ENCODE measurements at regions not wholly inside any gene's neighbourhood (a gene's known extent, or its start where the extent isn't known, plus 50 kb on each side); places are given as distances from the start of the nearest gene placed in this dataset.

DNA sequence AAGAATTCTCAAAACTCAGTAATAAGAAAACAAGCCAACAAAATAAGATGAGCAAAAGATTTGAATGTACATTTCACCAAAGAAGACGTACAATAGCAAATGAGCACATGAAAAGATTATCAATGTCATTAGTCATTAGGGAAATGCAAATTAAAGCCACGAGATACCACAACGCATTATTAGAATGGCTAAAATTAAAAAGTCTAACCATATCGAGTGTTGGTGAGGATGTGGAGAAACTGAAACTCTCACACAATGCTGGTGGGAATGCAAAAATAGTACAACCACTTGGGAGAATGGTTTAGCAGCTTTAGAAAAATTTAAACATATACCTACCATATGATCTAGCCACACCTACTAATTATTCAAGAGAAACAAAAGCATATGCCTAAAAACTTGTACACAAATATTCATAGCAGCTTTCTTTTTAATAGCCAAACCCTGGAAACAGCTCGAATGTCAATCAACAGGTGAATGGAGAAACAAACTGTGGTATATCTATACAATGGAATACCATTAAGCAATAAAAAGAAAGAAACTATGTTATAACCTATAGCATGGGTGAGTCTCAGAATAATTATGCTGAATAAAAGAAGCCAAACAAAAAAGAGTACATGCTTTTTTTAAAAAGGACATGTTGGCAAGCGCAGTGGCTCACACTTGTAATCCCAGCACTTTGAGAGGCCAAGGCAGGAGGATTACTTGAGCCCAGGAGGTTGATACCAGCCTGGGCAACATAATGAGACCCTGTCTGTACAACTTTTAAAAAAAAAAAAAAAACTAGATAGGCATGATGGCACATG, 103.6 kb downstream of the LITAF start:
- TF ChIP-seq CTCF (IDR thresholded peaks at IDR 0.05) (no peak), POLR2A (IDR thresholded peaks at IDR 0.05) (no peak)

Measured in uterus (tissue), 2 donors.